IPS-NIHi7 (cell line): ENCODE measurements at regions not wholly inside any gene's neighbourhood (a gene's known extent, or its start where the extent isn't known, plus 50 kb on each side); places are given as distances from the start of the nearest gene placed in this dataset.

Experiments
- DNase-seq: peaks from one replicate; pipeline ENCODE4 v3.0.0; 2012; ENCODE audit warnings: mixed read lengths; ENCODE audit errors: extremely low spot score

GRCh38 chr17:71252436-71252835 lies 868.4 kb upstream of the SOX9 start:
- no peak for DNase-seq

- DNase-seq = no peak
These were observed 863.7 kb upstream of the SOX9 start for GRCh38 chr17:71257096-71257495.

GRCh38 chr17:71260366-71260940 lies 860.4 kb upstream of the SOX9 start:
- DNase-seq = no peak

GRCh38 chr17:71262586-71262985 lies 858.2 kb upstream of the SOX9 start:
- DNase-seq = no peak

GRCh38 chr17:71267668-71268067 lies 853.2 kb upstream of the SOX9 start:
- DNase-seq = no peak

GRCh38 chr17:71269201-71269600 lies 851.6 kb upstream of the SOX9 start:
- no peak for DNase-seq

- DNase-seq = no peak
These were observed 847.4 kb upstream of the SOX9 start for GRCh38 chr17:71273441-71273840.

GRCh38 chr17:71276079-71276478 lies 844.7 kb upstream of the SOX9 start:
- no peak for DNase-seq

- DNase-seq = no peak
These were observed 837.3 kb upstream of the SOX9 start for GRCh38 chr17:71283486-71283885.

- no peak for DNase-seq
These were observed 836.6 kb upstream of the SOX9 start for GRCh38 chr17:71284032-71284755.

GRCh38 chr17:71286625-71287024 lies 834.2 kb upstream of the SOX9 start:
- DNase-seq = peak; percentile 33

GRCh38 chr17:71287071-71287823 lies 833.6 kb upstream of the SOX9 start:
- DNase-seq = no peak

GRCh38 chr17:71292006-71292405 lies 828.8 kb upstream of the SOX9 start:
- no peak for DNase-seq

GRCh38 chr17:71296005-71296404 lies 824.8 kb upstream of the SOX9 start:
- no peak for DNase-seq

GRCh38 chr17:71301063-71301462 lies 819.8 kb upstream of the SOX9 start:
- no peak for DNase-seq

- DNase-seq = no peak
These were observed 817.9 kb upstream of the SOX9 start for GRCh38 chr17:71302721-71303549.

GRCh38 chr17:71304498-71305158 lies 816.2 kb upstream of the SOX9 start:
- DNase-seq = no peak

GRCh38 chr17:71313866-71314265 lies 807.0 kb upstream of the SOX9 start:
- no peak for DNase-seq

- DNase-seq = no peak
These were observed 805.3 kb upstream of the SOX9 start for GRCh38 chr17:71315568-71315967.

- DNase-seq = no peak
These were observed 804.5 kb upstream of the SOX9 start for GRCh38 chr17:71316176-71316897.
